Fibroblast of pulmonary artery (primary cell): ENCODE measurements at regions not wholly inside any gene's neighbourhood (a gene's known extent, or its start where the extent isn't known, plus 50 kb on each side); places are given as distances from the start of the nearest gene placed in this dataset.

Experiments
- DNase-seq: peaks from one replicate; pipeline ENCODE4 v3.0.0-alpha.2; 2010; ENCODE audit warnings: low read depth
- H3K4me3 ChIP-seq: replicated peaks from 2 replicates; pipeline ENCODE4 v1.5.1; 2011; ENCODE audit warnings: low read depth, mild to moderate bottlenecking, control low read depth, low read length, moderate library complexity
- CTCF ChIP-seq: IDR thresholded peaks from 2 replicates; pipeline ENCODE4 v1.5.1; 2011; ENCODE audit warnings: mild to moderate bottlenecking, control low read depth, low read length, inconsistent platforms; ENCODE audit errors: missing control alignments

- no peak overlapping the region for H3K4me3 ChIP-seq
- DNase-seq = no peak
- TF ChIP-seq CTCF = no peak
Measured at GRCh38 chr10:130887170-130887569, 424.4 kb downstream of the TCERG1L start.

- no peak overlapping the region for H3K4me3 ChIP-seq
- TF ChIP-seq CTCF = no peak
- DNase-seq = no peak
Measured at GRCh38 chr10:130888493-130888892, 423.0 kb downstream of the TCERG1L start.

GRCh38 chr10:130889240-130889639 lies 422.3 kb downstream of the TCERG1L start:
- H3K4me3 ChIP-seq = no peak overlapping the region
- DNase-seq = no peak
- no peak for TF ChIP-seq CTCF

- H3K4me3 ChIP-seq = no peak overlapping the region
- DNase-seq = no peak
- TF ChIP-seq CTCF = no peak
Measured at GRCh38 chr10:130889780-130890179, 421.7 kb downstream of the TCERG1L start.

GRCh38 chr10:130891066-130891465 lies 420.5 kb downstream of the TCERG1L start:
- no peak overlapping the region for H3K4me3 ChIP-seq
- TF ChIP-seq CTCF = no peak
- no peak for DNase-seq

- H3K4me3 ChIP-seq = no peak overlapping the region
- TF ChIP-seq CTCF = no peak
- no peak for DNase-seq
Measured at GRCh38 chr10:130894471-130894870, 417.1 kb downstream of the TCERG1L start.

GRCh38 chr10:130895161-130895560 lies 416.4 kb downstream of the TCERG1L start:
- DNase-seq = no peak
- no peak overlapping the region for H3K4me3 ChIP-seq
- no peak for TF ChIP-seq CTCF
